ENCODE measurements at regions not wholly inside any gene's neighbourhood (a gene's known extent, or its start where the extent isn't known, plus 50 kb on each side); places are given as distances from the start of the nearest gene placed in this dataset.

- no peak overlapping the region for H3K4me3 ChIP-seq
- H3K27ac ChIP-seq, result no peak overlapping the region
- H3K9me3 ChIP-seq, result no peaks in the 10 kb centered on the region
- no peaks in the 10 kb centered on the region for H3K4me1 ChIP-seq (replicated peaks)
- H3K27me3 ChIP-seq (replicated peaks; ENCODE audit: insufficient read depth), result no peaks in the 10 kb centered on the region
- TF ChIP-seq POLR2A (IDR thresholded peaks at IDR 0.05) (no peak), POLR2AphosphoS5 (IDR thresholded peaks at IDR 0.05) (no peak)
- TF ChIP-seq, protein P1, sequence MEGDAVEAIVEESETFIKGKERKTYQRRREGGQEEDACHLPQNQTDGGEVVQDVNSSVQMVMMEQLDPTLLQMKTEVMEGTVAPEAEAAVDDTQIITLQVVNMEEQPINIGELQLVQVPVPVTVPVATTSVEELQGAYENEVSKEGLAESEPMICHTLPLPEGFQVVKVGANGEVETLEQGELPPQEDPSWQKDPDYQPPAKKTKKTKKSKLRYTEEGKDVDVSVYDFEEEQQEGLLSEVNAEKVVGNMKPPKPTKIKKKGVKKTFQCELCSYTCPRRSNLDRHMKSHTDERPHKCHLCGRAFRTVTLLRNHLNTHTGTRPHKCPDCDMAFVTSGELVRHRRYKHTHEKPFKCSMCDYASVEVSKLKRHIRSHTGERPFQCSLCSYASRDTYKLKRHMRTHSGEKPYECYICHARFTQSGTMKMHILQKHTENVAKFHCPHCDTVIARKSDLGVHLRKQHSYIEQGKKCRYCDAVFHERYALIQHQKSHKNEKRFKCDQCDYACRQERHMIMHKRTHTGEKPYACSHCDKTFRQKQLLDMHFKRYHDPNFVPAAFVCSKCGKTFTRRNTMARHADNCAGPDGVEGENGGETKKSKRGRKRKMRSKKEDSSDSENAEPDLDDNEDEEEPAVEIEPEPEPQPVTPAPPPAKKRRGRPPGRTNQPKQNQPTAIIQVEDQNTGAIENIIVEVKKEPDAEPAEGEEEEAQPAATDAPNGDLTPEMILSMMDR (IDR thresholded peaks at IDR 0.05), result no peak
- DNase-seq (ENCODE audit: low spot score), result no peak
- intact Hi-C loops (cut with DNase I), result no loop called here
- no peaks in the 10 kb centered on the region for H3K36me3 ChIP-seq
Observed at GRCh38 chr18:60319129-60319528, 53.4 kb downstream of the MC4R start.

- Histone ChIP-seq H3K4me1 (replicated peaks) (no peaks in the 10 kb centered on the region), H3K27ac (no peak overlapping the region), H3K4me3 (no peak overlapping the region), H3K36me3 (no peaks in the 10 kb centered on the region), H3K27me3 (replicated peaks; ENCODE audit: insufficient read depth) (no peaks in the 10 kb centered on the region), H3K9me3 (no peaks in the 10 kb centered on the region)
- TF ChIP-seq POLR2AphosphoS5 (IDR thresholded peaks at IDR 0.05), result no peak
- TF ChIP-seq POLR2A (IDR thresholded peaks at IDR 0.05), result no peak
- TF ChIP-seq, protein P1 (IDR thresholded peaks at IDR 0.05), result no peak
- intact Hi-C loops (cut with DNase I), result no loop called here
- no peak for DNase-seq (ENCODE audit: low spot score)
- WGBS, result 50% methylated on average over 1 of the region's 1 CpG
Observed at GRCh38 chr18:60311676-60312360, 60.8 kb downstream of the MC4R start.

- no peak overlapping the region for H3K4me3 ChIP-seq
- no peak for DNase-seq (ENCODE audit: low spot score)
- no peak overlapping the region for H3K27ac ChIP-seq
- no peaks in the 10 kb centered on the region for H3K9me3 ChIP-seq
- H3K4me1 ChIP-seq (replicated peaks), result no peaks in the 10 kb centered on the region
- intact Hi-C loops (cut with DNase I), result no loop called here
- no peaks in the 10 kb centered on the region for H3K27me3 ChIP-seq (replicated peaks; ENCODE audit: insufficient read depth)
- TF ChIP-seq POLR2AphosphoS5 (IDR thresholded peaks at IDR 0.05), result no peak
- no peak for TF ChIP-seq POLR2A (IDR thresholded peaks at IDR 0.05)
- TF ChIP-seq, protein P1 (IDR thresholded peaks at IDR 0.05), result no peak
- WGBS, result 51% methylated on average over 4 of the region's 4 CpGs
- H3K36me3 ChIP-seq, result no peaks in the 10 kb centered on the region
Observed at GRCh38 chr18:60295674-60296073, 76.9 kb downstream of the MC4R start.

DNA sequence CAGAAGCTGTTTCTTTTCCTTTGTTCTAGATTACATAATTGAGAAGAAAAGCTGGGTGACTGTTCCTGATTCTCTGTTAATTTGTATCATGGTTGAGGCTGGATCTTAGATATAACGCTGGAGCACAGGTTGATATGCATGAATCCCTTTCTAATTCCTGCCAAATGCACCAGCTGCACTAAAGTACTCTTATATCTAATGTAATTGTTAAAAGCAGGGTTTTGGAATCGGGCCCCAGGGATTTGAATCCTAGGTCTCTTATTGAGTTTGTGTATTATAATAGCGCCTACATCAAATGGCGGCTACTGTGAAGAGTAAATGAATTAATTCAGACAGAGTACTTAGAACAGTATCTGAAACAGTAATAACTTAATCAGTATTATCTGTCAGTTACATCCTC, 80.4 kb downstream of the MC4R start:
- Histone ChIP-seq H3K4me3 (no peak overlapping the region), H3K36me3 (no peaks in the 10 kb centered on the region), H3K27ac (no peak overlapping the region), H3K27me3 (replicated peaks; ENCODE audit: insufficient read depth) (no peaks in the 10 kb centered on the region), H3K4me1 (replicated peaks) (no peaks in the 10 kb centered on the region), H3K9me3 (no peaks in the 10 kb centered on the region)
- no peak for DNase-seq (ENCODE audit: low spot score)
- intact Hi-C loops (cut with DNase I), result no loop called here
- TF ChIP-seq, protein P1 (IDR thresholded peaks at IDR 0.05), result no peak
- TF ChIP-seq POLR2AphosphoS5 (IDR thresholded peaks at IDR 0.05), result no peak
- no peak for TF ChIP-seq POLR2A (IDR thresholded peaks at IDR 0.05)
- 88% methylated on average over 4 of the region's 4 CpGs for WGBS

- WGBS, result 80% methylated on average over 1 of the region's 1 CpG
- no peak overlapping the region for H3K4me3 ChIP-seq
- intact Hi-C loops (cut with DNase I), result loop anchor here (10.0 kb wide), 1 partner anchor 55 kb away; no protein-coding TSS in a partner anchor
- H3K9me3 ChIP-seq, result no peaks in the 10 kb centered on the region
- TF ChIP-seq POLR2AphosphoS5 (IDR thresholded peaks at IDR 0.05) (no peak), POLR2A (IDR thresholded peaks at IDR 0.05) (no peak)
- TF ChIP-seq, protein P1 (IDR thresholded peaks at IDR 0.05), result no peak
- no peak for DNase-seq (ENCODE audit: low spot score)
- H3K27me3 ChIP-seq (replicated peaks; ENCODE audit: insufficient read depth), result no peaks in the 10 kb centered on the region
- H3K36me3 ChIP-seq, result no peaks in the 10 kb centered on the region
- H3K27ac ChIP-seq, result no peak overlapping the region
- no peaks in the 10 kb centered on the region for H3K4me1 ChIP-seq (replicated peaks)
Observed at GRCh38 chr18:60279391-60279790, 93.2 kb downstream of the MC4R start.

Data from prostate gland (tissue), 2 donors.